Hematopoietic multipotent progenitor cell treated with erythropoietin and hydrocortisone succinate and interleukin-3 and kit ligand, for 4 days (in vitro differentiated cells): ENCODE measurements at regions not wholly inside any gene's neighbourhood (a gene's known extent, or its start where the extent isn't known, plus 50 kb on each side); places are given as distances from the start of the nearest gene placed in this dataset.

ENCODE experiments used
- DNase-seq: peaks from one replicate; pipeline ENCODE4 v3.0.0-alpha.2; 2015

DNA sequence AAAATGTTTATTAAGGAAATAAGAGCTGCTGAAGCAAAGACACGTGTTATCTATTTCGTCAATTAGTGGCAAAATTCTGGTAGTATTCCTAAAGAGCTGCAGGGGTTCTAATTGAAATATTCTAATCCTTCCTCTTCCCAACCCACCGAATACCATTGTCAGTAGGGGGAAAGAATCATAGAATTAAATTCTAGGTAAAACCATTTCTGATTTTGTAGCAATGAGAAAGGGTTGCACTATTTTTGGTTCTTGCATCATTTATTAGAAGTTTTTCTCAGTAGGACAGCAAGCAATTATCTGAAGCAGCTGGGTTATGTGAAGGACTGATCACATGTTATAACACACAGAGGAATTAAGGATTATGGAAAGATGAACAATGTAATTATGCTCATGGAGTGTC, 80.3 kb upstream of the SEMA6A start:
- DNase-seq = no peak

- DNase-seq = no peak
Observed at GRCh38 chr5:116652903-116653302, 78.3 kb upstream of the SEMA6A start.

DNA sequence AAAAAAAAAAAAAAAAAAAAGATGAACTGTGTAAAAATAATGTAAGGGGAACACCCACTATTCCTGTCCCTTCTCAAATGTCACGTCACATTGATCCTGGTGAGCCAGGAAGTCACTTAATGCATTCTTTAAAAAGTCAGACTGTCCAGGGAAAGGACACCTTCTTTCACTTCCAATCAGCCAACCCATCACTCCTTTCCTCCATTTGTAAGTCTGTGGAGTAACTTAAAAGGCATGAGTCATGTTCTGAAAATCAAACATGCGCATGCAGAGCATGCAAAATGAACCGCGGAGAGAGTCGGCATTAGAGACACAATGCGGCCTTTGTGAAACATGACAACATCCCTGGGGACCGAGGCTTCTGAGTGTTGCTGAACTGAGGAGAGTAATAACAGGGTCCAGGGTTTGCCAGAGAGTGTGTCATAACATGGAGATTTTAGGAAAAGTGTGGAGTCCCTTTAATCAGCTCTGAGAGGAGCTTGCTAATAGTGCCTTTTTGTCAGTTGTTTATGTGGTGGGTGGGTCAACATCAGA, 77.6 kb upstream of the SEMA6A start:
- no peak for DNase-seq

GRCh38 chr5:116651653-116652052, 77.0 kb upstream of the SEMA6A start:
- no peak for DNase-seq

- no peak for DNase-seq
Observed at GRCh38 chr5:116650964-116651363, 76.3 kb upstream of the SEMA6A start.

- no peak for DNase-seq
Observed at GRCh38 chr5:116650544-116650943, 75.9 kb upstream of the SEMA6A start.

DNA sequence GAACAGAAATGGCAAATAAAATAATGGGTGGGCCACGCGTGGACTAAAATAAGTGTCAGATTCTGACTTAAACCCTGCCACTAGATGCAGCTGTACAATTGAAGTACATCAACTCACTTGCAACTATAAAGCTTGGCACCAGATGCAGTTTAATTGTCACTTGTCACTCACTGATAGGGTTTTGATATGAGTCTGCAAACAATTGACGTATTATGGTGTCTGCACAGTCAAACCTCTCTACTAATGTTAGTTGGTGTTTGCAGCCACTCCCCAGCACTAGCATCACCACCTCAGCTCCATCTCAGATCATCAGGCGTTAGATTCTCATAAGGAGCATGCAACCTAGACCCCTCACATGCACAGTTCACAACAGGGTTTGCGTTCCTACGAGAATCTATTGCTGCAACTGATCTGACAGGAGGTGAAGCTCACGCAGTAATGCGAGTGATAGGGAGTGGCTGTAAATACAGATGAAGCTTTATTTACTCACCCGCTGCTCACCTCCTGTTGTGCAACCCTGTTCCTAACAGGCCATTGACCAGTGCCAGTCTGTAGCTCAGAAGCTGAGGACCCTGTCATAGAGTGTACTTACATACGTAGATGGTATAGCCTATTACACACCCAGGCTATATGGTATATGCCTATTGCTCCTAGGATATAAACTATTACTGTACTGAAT, 72.1 kb upstream of the SEMA6A start:
- no peak for DNase-seq

- DNase-seq = no peak
Observed at GRCh38 chr5:116645627-116646026, 71.0 kb upstream of the SEMA6A start.

DNA sequence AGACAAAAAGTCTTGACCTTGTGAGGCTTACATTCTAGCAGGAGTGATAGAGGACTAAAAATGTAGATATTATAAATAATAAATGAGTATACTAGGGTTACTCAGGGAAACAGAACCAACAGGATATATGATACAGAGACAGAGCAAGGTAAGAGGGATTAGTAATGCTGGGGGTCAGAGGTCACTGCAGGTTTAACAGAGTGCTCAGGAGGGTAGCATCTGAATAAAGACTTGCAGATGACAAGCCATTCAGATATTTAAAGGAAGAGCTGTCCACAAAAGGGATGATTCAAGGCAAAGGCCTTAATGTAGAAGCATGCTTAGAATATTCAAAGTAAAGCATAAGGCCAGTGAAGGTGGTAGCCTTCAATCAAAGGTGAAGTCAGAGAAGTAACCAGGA, 65.6 kb upstream of the SEMA6A start:
- DNase-seq = no peak

DNA sequence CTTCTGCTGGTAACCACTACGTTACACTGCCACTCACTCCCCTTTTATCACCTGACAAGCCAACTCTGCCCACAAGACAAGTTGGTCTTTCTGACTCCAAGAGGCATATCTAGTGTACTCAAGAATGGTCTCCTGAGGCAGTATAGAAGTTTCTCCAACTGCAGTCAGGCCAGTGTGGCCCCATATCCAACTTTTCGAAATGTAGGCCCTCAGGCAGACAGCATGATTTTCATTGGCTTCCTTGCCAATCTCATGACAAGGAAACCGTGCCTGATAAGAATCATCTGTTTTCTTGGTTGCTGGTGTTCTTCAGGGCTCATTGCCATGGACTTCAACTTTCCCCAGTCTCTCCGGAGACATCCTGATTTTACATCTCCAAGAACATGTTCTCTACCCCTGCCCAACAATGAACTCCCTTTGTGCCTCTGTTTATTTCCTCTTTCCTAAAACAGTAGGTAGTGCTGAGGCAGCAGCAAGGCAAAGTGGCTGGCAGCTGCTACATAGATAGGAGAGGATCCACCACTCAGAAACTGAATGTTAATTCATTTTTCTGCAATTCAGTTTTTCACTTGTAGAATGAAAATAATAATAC, 62.6 kb upstream of the SEMA6A start:
- no peak for DNase-seq

DNA sequence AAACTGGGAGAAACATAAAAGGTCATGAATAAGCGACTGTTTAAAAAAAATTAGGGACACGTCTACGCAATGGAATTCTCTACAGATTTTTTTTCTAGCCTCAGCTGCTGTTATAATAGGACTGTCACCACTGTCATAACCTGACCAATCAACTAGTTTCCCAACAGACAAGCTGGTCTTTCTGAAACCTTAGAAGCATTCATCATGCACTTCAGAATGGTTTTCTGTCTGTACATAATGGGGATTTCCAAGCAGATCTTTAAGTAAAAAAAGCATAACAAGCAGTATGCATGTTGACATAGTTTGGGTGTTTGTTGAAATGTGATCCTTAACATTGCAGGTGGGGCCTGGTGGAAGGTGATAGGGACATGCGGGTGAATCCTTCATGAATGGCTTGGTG, 58.3 kb upstream of the SEMA6A start:
- no peak for DNase-seq

GRCh38 chr5:116631147-116631546, 56.5 kb upstream of the SEMA6A start:
- DNase-seq = no peak

DNA sequence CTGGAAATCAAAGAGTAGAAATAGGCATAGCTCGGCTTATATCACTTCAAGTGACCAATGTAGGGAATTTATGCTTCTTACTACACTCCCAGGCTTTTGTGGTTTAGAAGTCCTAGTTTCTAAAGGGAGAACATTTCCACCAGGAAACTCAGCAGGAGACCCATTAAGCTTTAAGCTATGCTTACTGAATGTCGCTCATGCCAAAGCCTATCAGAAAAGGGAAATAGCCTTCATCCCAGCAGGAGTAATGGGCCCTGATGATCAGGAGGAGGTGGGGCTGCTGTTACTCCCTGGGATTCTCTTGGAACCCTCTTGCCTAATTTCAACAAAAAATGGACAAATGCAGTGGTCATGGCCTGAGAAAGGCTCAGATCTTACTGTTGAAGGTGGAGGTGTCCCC, 54.5 kb upstream of the SEMA6A start:
- no peak for DNase-seq

DNA sequence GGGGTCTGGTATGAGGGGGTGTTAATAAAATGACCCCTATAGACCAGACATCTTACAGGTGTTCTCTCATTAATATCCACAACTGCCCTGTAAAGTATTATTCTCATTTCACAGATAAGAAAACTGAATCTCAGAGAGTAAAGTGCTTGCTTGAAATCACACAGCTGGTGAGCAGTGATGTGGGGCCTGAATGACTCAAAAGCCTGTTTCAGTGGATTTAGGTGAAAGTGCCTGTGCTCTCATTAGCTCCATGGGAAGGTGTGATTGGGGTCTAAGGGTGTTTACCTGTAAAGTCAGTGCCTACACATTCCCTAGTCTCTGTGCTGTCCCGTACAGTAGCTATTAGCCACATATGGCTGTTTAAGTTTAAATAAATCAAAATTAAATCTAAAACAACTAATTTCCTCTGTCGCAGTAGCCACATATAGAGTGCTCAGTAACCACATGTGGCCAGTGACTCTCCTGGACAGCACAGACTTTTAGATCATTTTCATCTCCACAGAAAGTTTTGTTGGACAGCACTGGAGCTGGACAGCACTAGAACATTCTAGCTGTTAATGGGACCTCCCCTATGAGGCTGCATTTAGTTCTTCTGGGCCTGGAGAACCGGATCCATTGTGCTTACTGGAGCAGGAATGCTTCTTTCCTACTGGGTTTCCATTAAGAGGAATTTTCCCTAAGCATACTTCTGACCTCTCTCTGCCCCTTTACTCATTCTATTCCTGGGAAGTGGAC, 52.5 kb upstream of the SEMA6A start:
- no peak for DNase-seq

GRCh38 chr5:116626272-116626723, 51.7 kb upstream of the SEMA6A start:
- peak; percentile 40 for DNase-seq
